22Rv1 (cell line): ENCODE measurements at regions not wholly inside any gene's neighbourhood (a gene's known extent, or its start where the extent isn't known, plus 50 kb on each side); places are given as distances from the start of the nearest gene placed in this dataset.

Experiments used
- CTCF ChIP-seq: fragments of 450-650 bp; IDR thresholded peaks from 2 replicates; pipeline ENCODE4 v1.5.1; 2017; ENCODE audit warnings: mild to moderate bottlenecking
- ZFX ChIP-seq: fragments of 450-650 bp; IDR thresholded peaks from 2 replicates; pipeline ENCODE4 v1.6.1; 2017; ENCODE audit warnings: antibody characterized with exemption, borderline replicate concordance

DNA sequence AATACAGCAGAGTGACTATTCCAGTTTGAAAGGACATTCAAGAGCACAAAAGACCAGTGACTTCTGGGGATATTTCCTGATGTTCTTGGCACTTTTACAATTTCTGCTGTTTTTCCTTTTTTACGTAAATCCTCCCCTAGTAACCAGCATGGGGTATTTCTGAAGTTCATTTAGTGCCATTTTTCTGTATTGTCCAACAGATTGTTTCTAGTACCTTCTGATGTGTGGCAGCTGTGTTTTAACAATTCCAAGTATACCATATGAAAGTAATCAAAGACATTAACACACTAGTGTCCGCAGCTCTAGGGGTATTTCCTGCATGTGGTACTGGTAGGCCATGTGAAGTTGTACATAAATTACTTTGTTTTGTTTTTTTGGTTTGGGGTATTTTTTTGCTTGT, 53.0 kb upstream of the SMARCA2 start:
- no peak for TF ChIP-seq CTCF
- TF ChIP-seq ZFX, result no peak
